ENCODE measurements at regions not wholly inside any gene's neighbourhood (a gene's known extent, or its start where the extent isn't known, plus 50 kb on each side); places are given as distances from the start of the nearest gene placed in this dataset.

- TF ChIP-seq CTCF (IDR thresholded peaks at IDR 0.05) = no peak
- TF ChIP-seq POLR2AphosphoS5 (IDR thresholded peaks at IDR 0.05; ENCODE audit: low read depth, low read length) = no peak
- TF ChIP-seq TCF7L2 (IDR thresholded peaks at IDR 0.05; ENCODE audit: low read depth, low read length) = no peak
Observed at GRCh38 chr11:81494431-81494830, 1239.2 kb downstream of the FAM181B start.

All from Panc1 (cell line).